ENCODE measurements at regions not wholly inside any gene's neighbourhood (a gene's known extent, or its start where the extent isn't known, plus 50 kb on each side); places are given as distances from the start of the nearest gene placed in this dataset.

- H4K20me1 ChIP-seq (ENCODE audit: control insufficient read depth, extremely low read depth, insufficient read depth, low read length) = no peaks in the 10 kb centered on the region
- no peaks in the 10 kb centered on the region for H3K79me2 ChIP-seq (ENCODE audit: control insufficient read depth, insufficient read depth, low read length)
- H3K27ac ChIP-seq (ENCODE audit: control insufficient read depth, insufficient read depth, low read length) = no peak overlapping the region
- H2AFZ ChIP-seq (ENCODE audit: control insufficient read depth, low read length) = no peak overlapping the region
- H3K4me3 ChIP-seq (ENCODE audit: control insufficient read depth in 2 of 3, extremely low read depth in 1 of 3, insufficient read depth in 2 of 3, low read depth in 1 of 3, low read length in 3 of 3) = no peak overlapping the region
- no peaks in the 10 kb centered on the region for H3K4me1 ChIP-seq (ENCODE audit: control insufficient read depth, extremely low read depth, insufficient read depth, low read length)
- no peak for FAIRE-seq
- dilution Hi-C loops (cut with MboI; ENCODE audit: extremely low pct_ligation_motif_present, low sequenced_read_pairs) = no loop called here
- DNase-seq (ENCODE audit: low read depth, low spot score) = no peak
- no peaks in the 10 kb centered on the region for H3K9me1 ChIP-seq (ENCODE audit: control insufficient read depth, extremely low read depth, insufficient read depth, low read length)
- H3K4me2 ChIP-seq (ENCODE audit: control insufficient read depth, extremely low read depth, insufficient read depth, low read depth, low read length) = no peak overlapping the region
- no peak overlapping the region for H3K9ac ChIP-seq (ENCODE audit: control insufficient read depth, extremely low read depth, insufficient read depth, low read length)
- no peaks in the 10 kb centered on the region for H3K9me3 ChIP-seq (ENCODE audit: control insufficient read depth, low read depth, low read length)
- H3K27me3 ChIP-seq (ENCODE audit: control insufficient read depth, extremely low read depth, insufficient read depth, low read length) = no peaks in the 10 kb centered on the region
- TF ChIP-seq EZH2 (IDR thresholded peaks at IDR 0.05; ENCODE audit: low read length) (no peak), CTCF (optimal IDR thresholded peaks at IDR 0.05 in 1 of 3, IDR thresholded peaks at IDR 0.05 in 1 of 3, conservative IDR thresholded peaks at IDR 0.05 in 1 of 3; ENCODE audit: extremely low read depth in 1 of 3, insufficient read depth in 2 of 3, low read length in 3 of 3) (no peak)
- no peaks in the 10 kb centered on the region for H3K36me3 ChIP-seq (ENCODE audit: control insufficient read depth in 2 of 2, extremely low read depth in 1 of 2, insufficient read depth in 2 of 2, low read length in 2 of 2)
These were observed 902.2 kb upstream of the PCDH7 start for GRCh38 chr4:29817961-29818360.

GRCh38 chr4:29829067-29829466 lies 891.1 kb upstream of the PCDH7 start:
- Histone ChIP-seq H3K9me1 (ENCODE audit: control insufficient read depth, extremely low read depth, insufficient read depth, low read length) (no peaks in the 10 kb centered on the region), H3K4me2 (ENCODE audit: control insufficient read depth, extremely low read depth, insufficient read depth, low read depth, low read length) (no peak overlapping the region), H2AFZ (ENCODE audit: control insufficient read depth, low read length) (no peak overlapping the region), H3K9ac (ENCODE audit: control insufficient read depth, extremely low read depth, insufficient read depth, low read length) (no peak overlapping the region), H3K27ac (ENCODE audit: control insufficient read depth, insufficient read depth, low read length) (no peak overlapping the region), H3K79me2 (ENCODE audit: control insufficient read depth, insufficient read depth, low read length) (no peaks in the 10 kb centered on the region), H3K36me3 (ENCODE audit: control insufficient read depth in 2 of 2, extremely low read depth in 1 of 2, insufficient read depth in 2 of 2, low read length in 2 of 2) (no peaks in the 10 kb centered on the region), H4K20me1 (ENCODE audit: control insufficient read depth, extremely low read depth, insufficient read depth, low read length) (no peaks in the 10 kb centered on the region), H3K4me3 (ENCODE audit: control insufficient read depth in 2 of 3, extremely low read depth in 1 of 3, insufficient read depth in 2 of 3, low read depth in 1 of 3, low read length in 3 of 3) (no peak overlapping the region), H3K9me3 (ENCODE audit: control insufficient read depth, low read depth, low read length) (no peaks in the 10 kb centered on the region), H3K27me3 (ENCODE audit: control insufficient read depth, extremely low read depth, insufficient read depth, low read length) (no peaks in the 10 kb centered on the region), H3K4me1 (ENCODE audit: control insufficient read depth, extremely low read depth, insufficient read depth, low read length) (no peaks in the 10 kb centered on the region)
- DNase-seq (ENCODE audit: low read depth, low spot score) (no peak), FAIRE-seq (no peak)
- TF ChIP-seq EZH2 (IDR thresholded peaks at IDR 0.05; ENCODE audit: low read length) (no peak), CTCF (optimal IDR thresholded peaks at IDR 0.05 in 1 of 3, IDR thresholded peaks at IDR 0.05 in 1 of 3, conservative IDR thresholded peaks at IDR 0.05 in 1 of 3; ENCODE audit: extremely low read depth in 1 of 3, insufficient read depth in 2 of 3, low read length in 3 of 3) (no peak)
- dilution Hi-C loops (cut with MboI; ENCODE audit: extremely low pct_ligation_motif_present, low sequenced_read_pairs) = no loop called here

All from keratinocyte (primary cell).